Neural cell (in vitro differentiated cells): ENCODE measurements at regions not wholly inside any gene's neighbourhood (a gene's known extent, or its start where the extent isn't known, plus 50 kb on each side); places are given as distances from the start of the nearest gene placed in this dataset.

Source experiments
- CTCF ChIP-seq: fragments of 450-650 bp; IDR thresholded peaks from 2 replicates; pipeline ENCODE4 v1.5.1; 2014; ENCODE audit warnings: antibody characterized with exemption, mild to moderate bottlenecking, moderate library complexity; ENCODE audit not compliant: poor library complexity, severe bottlenecking
- EZH2 ChIP-seq: fragments of 200-600, 300-800 bp; shearing (Covaris generic), sonication (generic); IDR thresholded peaks from 2 replicates; pipeline ENCODE4 v1.6.1; 2014; ENCODE audit warnings: antibody characterized with exemption, low read length, borderline replicate concordance, mild to moderate bottlenecking; ENCODE audit not compliant: insufficient read depth, poor library complexity, severe bottlenecking
- REST ChIP-seq: IDR thresholded peaks from 2 replicates; pipeline ENCODE4 v1.6.1; 2012; ENCODE audit warnings: borderline replicate concordance

DNA sequence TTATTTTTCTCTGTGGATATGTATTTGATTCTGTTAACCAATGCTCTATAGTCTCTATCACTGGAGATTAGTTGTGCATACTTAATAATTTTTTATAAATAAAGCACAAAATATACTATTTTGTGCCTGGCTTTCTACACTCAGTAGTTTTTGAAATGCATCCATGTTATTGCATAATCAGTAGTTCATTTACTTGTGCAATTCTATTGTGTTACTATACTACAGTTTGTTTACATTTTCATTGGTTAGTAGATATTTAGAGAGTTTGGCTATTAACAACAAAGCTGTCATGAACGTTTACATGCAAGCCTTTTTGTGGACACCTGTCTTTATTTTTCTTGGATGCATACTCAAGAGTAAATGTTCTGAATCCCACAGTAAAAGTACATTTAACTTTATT, 265.0 kb upstream of the FAT4 start:
- TF ChIP-seq CTCF (no peak), REST (no peak), EZH2 (no peak)
